ENCODE measurements at regions not wholly inside any gene's neighbourhood (a gene's known extent, or its start where the extent isn't known, plus 50 kb on each side); places are given as distances from the start of the nearest gene placed in this dataset.

DNA sequence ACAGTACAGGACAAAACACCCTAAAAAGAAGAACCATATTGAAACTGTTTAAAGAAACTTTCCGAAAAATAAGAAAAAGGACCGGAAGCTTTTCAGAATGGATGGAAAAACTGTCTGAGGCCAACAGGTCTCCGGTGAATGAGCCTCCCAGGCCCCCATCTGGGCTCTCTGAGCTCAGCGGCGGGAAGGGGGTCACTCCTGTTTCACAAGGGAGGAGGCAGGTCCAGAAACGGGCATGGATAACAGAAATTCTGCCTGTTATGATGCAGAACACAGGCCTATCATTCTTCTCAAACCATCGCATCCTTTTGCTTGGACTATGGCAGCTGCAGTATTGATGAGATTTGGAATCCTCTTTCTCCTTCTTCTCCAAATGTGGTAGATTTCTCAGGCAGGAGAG is 58.9 kb upstream of the SHH start:
- no peak for DNase-seq

DNA sequence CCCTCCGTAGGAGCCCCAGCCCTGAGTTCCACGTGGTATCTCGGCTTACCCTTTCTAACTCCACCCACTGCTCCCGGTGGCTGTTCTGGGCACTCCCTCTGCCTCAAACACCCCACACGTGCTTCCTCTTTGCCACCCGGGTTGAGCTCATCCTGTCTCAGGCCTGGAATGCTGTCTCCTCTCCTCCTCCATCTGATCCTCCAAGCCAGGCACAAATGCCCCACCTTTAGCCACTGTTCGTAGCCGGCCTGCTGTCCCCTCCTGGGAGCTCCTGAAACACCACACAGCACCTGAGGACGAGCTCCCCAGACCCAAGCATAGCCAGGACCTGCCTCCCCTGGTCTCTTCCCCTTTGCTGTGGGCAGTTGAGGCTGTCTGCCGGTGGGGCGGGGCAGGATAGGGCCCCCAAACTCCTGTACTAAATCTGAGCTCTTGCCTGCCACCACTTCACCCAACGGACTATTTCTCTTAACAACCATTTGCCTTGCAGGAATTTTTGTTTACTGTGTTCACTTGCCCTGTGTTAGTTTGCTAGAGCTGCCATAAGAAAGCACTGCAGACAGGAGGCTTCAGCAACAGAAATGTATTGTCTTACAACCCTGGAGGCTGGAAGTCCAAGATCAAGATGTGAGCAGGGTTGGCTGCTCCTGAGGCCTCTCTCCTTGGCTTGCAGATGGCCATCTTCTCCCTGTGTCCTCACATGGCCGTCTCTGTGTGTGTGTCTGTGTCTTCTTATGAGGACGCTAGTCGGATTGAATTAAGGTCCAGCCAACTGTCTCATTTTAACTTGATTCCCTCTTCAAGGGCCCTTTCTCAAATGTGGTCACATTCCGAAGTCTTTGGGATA is 58.3 kb upstream of the SHH start:
- no peak for DNase-seq

GRCh38 chr7:155869784-155870076 is 57.5 kb upstream of the SHH start:
- no peak for DNase-seq

- DNase-seq: no peak
Observed at GRCh38 chr7:155868955-155869783, 56.9 kb upstream of the SHH start.

GRCh38 chr7:155867734-155868400 is 55.6 kb upstream of the SHH start:
- no peak for DNase-seq

- no peak for DNase-seq
Observed at GRCh38 chr7:155867280-155867679, 55.0 kb upstream of the SHH start.

DNA sequence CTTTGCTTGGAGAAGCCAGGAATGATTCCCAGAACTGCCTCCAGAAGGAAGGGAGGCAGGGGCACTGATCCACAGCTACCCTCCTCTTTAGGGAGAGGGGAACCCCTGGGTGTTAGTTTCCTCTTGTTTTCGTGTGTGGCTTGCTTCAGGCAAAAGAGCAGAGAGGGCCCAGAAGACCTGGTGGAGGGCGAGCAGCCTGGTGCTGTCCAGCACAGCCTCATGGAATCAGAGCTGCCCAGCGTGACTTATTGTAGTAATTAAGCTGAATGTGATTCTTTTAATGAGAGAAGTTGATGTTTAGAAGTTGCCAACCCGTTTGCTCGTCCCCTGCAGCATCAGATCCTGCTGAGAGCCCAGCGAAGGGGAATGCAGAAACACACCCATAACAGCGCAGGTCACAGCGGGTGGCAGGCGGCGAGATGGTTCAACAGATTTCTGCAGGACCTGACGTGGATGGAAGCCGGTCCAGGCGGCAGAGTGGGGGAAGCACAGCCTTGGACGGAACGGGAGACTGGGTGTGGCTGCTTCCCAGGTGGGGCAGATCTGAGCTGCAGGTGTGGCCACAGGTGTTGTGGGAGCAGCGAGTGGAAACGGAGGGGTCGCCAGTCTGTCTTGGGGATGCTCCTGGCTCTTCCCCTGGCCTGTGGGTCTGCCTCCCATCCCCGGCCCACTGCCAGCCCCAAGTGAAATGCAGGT is 53.7 kb upstream of the SHH start:
- DNase-seq: no peak

- no peak for DNase-seq
Observed at GRCh38 chr7:155864991-155865690, 52.9 kb upstream of the SHH start.

- DNase-seq: no peak
Observed at GRCh38 chr7:155864271-155864985, 52.2 kb upstream of the SHH start.

GRCh38 chr7:155863721-155864151 is 51.5 kb upstream of the SHH start:
- DNase-seq: no peak

DNA sequence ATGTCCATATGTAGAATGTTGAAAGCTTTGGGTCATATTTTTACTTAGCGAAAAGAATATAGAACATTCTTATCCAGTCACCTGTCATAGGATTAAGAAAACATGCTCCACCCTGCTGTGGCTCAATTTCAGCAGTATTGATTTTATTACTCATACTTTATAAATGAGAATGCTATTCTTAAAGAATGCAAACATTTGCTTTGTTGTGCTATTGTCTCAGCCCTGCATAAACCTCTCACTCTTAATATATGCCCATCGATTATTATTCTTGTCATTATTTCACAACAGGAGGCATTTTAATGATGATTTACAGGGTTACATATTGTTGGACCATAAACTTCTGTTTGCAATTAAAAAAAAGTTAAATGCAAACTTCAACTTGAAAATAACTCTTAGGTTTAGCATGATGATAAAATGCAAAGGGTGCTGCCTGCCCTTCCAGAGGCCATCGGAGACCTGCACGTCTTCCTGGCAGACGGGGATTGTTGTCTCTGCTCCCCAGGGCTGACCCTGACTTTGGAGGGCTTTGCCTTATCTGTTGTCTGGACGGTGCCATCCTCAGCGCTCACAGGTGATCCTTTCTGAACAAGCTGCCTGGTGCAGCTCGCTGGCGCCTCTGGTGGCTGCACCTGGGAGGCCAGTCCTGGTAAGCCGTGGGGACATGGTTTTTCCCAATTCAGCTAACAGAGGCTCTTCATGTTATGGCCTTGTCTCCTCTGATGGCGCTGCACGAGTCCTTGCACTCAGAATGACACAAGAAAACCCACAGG is 50.0 kb upstream of the SHH start:
- DNase-seq: no peak
